ENCODE measurements at regions not wholly inside any gene's neighbourhood (a gene's known extent, or its start where the extent isn't known, plus 50 kb on each side); places are given as distances from the start of the nearest gene placed in this dataset.
A peak's percentile ranks its signal among the peaks of the same experiment; 100 is the strongest.

- no peak overlapping the region for H3K27ac ChIP-seq
- DNase-seq = no peak
- no peaks in the 10 kb centered on the region for H3K36me3 ChIP-seq
- no peaks in the 10 kb centered on the region for H3K27me3 ChIP-seq
- H3K4me3 ChIP-seq = no peak overlapping the region
- no peaks in the 10 kb centered on the region for H3K4me1 ChIP-seq
- H3K9me3 ChIP-seq = no peaks in the 10 kb centered on the region
- no peak for TF ChIP-seq POLR2A (IDR thresholded peaks at IDR 0.05)
- no peak for TF ChIP-seq CTCF (IDR thresholded peaks at IDR 0.05)
These were observed 780.4 kb upstream of the SLITRK6 start for GRCh38 chr13:86579662-86580061.

- H3K9me3 ChIP-seq = no peaks in the 10 kb centered on the region
- H3K27ac ChIP-seq = no peak overlapping the region
- no peak for DNase-seq
- H3K4me1 ChIP-seq = no peaks in the 10 kb centered on the region
- H3K27me3 ChIP-seq = no peaks in the 10 kb centered on the region
- H3K4me3 ChIP-seq = no peak overlapping the region
- H3K36me3 ChIP-seq = no peaks in the 10 kb centered on the region
- TF ChIP-seq POLR2A (IDR thresholded peaks at IDR 0.05) (no peak), CTCF (IDR thresholded peaks at IDR 0.05) (no peak)
These were observed 782.5 kb upstream of the SLITRK6 start for GRCh38 chr13:86581706-86582105.

- no peaks in the 10 kb centered on the region for H3K4me1 ChIP-seq
- TF ChIP-seq CTCF (IDR thresholded peaks at IDR 0.05) (no peak), POLR2A (IDR thresholded peaks at IDR 0.05) (no peak)
- no peaks in the 10 kb centered on the region for H3K9me3 ChIP-seq
- no peaks in the 10 kb centered on the region for H3K27me3 ChIP-seq
- DNase-seq = no peak
- H3K27ac ChIP-seq = no peak overlapping the region
- no peak overlapping the region for H3K4me3 ChIP-seq
- H3K36me3 ChIP-seq = no peaks in the 10 kb centered on the region
These were observed 785.1 kb upstream of the SLITRK6 start for GRCh38 chr13:86584301-86584700.

- no peak overlapping the region for H3K27ac ChIP-seq
- TF ChIP-seq CTCF (IDR thresholded peaks at IDR 0.05) = no peak
- TF ChIP-seq POLR2A (IDR thresholded peaks at IDR 0.05) = no peak
- no peaks in the 10 kb centered on the region for H3K27me3 ChIP-seq
- no peaks in the 10 kb centered on the region for H3K4me1 ChIP-seq
- no peaks in the 10 kb centered on the region for H3K9me3 ChIP-seq
- DNase-seq = peak in 1 of 3 donors; percentile 58
- no peak overlapping the region for H3K4me3 ChIP-seq
- H3K36me3 ChIP-seq = no peaks in the 10 kb centered on the region
These were observed 786.6 kb upstream of the SLITRK6 start for GRCh38 chr13:86585835-86586234.

- H3K27ac ChIP-seq = no peak overlapping the region
- no peaks in the 10 kb centered on the region for H3K9me3 ChIP-seq
- no peaks in the 10 kb centered on the region for H3K4me1 ChIP-seq
- H3K4me3 ChIP-seq = no peak overlapping the region
- TF ChIP-seq POLR2A (IDR thresholded peaks at IDR 0.05) (no peak), CTCF (IDR thresholded peaks at IDR 0.05) (no peak)
- no peaks in the 10 kb centered on the region for H3K36me3 ChIP-seq
- DNase-seq = no peak
- no peaks in the 10 kb centered on the region for H3K27me3 ChIP-seq
These were observed 792.6 kb upstream of the SLITRK6 start for GRCh38 chr13:86591862-86592261.

- H3K27ac ChIP-seq = no peak overlapping the region
- no peak for DNase-seq
- H3K4me1 ChIP-seq = no peaks in the 10 kb centered on the region
- no peaks in the 10 kb centered on the region for H3K36me3 ChIP-seq
- H3K27me3 ChIP-seq = no peaks in the 10 kb centered on the region
- no peaks in the 10 kb centered on the region for H3K9me3 ChIP-seq
- no peak for TF ChIP-seq CTCF (IDR thresholded peaks at IDR 0.05)
- TF ChIP-seq POLR2A (IDR thresholded peaks at IDR 0.05) = no peak
- H3K4me3 ChIP-seq = no peak overlapping the region
These were observed 802.1 kb upstream of the SLITRK6 start for GRCh38 chr13:86601351-86601750.
